Gastrocnemius medialis (tissue), 4 donors: ENCODE measurements at regions not wholly inside any gene's neighbourhood (a gene's known extent, or its start where the extent isn't known, plus 50 kb on each side); places are given as distances from the start of the nearest gene placed in this dataset.

Experiments
- ATAC-seq, 2 donors: fragments of 150-250 bp; one replicate each; pipeline ENCODE4 v1.9.1; 2016
- DNase-seq, 2 donors: peaks; one replicate each; pipeline ENCODE4 v3.0.0-alpha.2; 2019
- H3K27ac ChIP-seq, 4 donors: fragments of 200-600 bp; sonication (generic); 1 replicate in 1 of 4; 2 replicates in 3 of 4; pipeline ENCODE4 v1.5.1; 2016 to 2018; ENCODE audit warnings: mild to moderate bottlenecking in 2 of 4, moderate library complexity in 1 of 4
- H3K27me3 ChIP-seq, 3 donors: fragments of 200-600 bp; sonication (generic) in 2 of 3; 1 replicate in 1 of 3; 2 replicates in 2 of 3; pipeline versions ENCODE4 v1.5.1 to v1.6.0; 2016 to 2019; ENCODE audit warnings: mild to moderate bottlenecking in 1 of 3, moderate library complexity in 1 of 3
- H3K36me3 ChIP-seq, 2 donors: fragments of 200-600 bp; sonication (generic) in 1 of 2; one replicate each; pipeline ENCODE4 v1.5.1; 2017 to 2018
- H3K4me1 ChIP-seq, 2 donors: fragments of 200-600 bp; sonication (generic) in 1 of 2; one replicate each; pipeline ENCODE4 v1.5.1; 2016 to 2017; ENCODE audit warnings: mild to moderate bottlenecking in 2 of 2
- H3K4me3 ChIP-seq, 4 donors: fragments of 200-600 bp; sonication (generic) in 3 of 4; 1 replicate in 1 of 4; 2 replicates in 3 of 4; pipeline ENCODE4 v1.5.1; 2016 to 2019; ENCODE audit warnings: mild to moderate bottlenecking in 2 of 4
- H3K9me3 ChIP-seq, 3 donors: fragments of 200-600 bp; sonication (generic) in 2 of 3; 1 replicate in 1 of 3; 2 replicates in 2 of 3; pipeline ENCODE4 v1.5.1; 2016 to 2019
- CTCF ChIP-seq, 5 experiments: fragments of 450-650 bp in 3 of 5; fragments of 200-600 bp in 2 of 5; sonication (generic) in 2 of 5; IDR thresholded peaks in 4 of 5; conservative IDR thresholded peaks in 1 of 5; 1 replicate in 4 of 5; 2 replicates in 1 of 5; pipeline ENCODE4 v1.5.1; 2016 to 2019; ENCODE audit warnings: antibody characterized with exemption in 5 of 5, mild to moderate bottlenecking in 3 of 5, moderate library complexity in 3 of 5
- POLR2A ChIP-seq, 2 donors: fragments of 450-650 bp; IDR thresholded peaks; one replicate each; pipeline ENCODE4 v1.6.1; 2017; ENCODE audit warnings: antibody characterized with exemption in 2 of 2, mild to moderate bottlenecking in 2 of 2, moderate library complexity in 2 of 2
- in situ Hi-C, 4 donors: fragments of 200-750 bp; cut with MboI; loops; one replicate each; pipeline versions ENCODE4 v1.15.0 to v1.8.0; 2017; ENCODE audit warnings: low sequenced_read_pairs in 4 of 4
- intact Hi-C: fragments of 100-400 bp; cut with DNase I; formaldehyde crosslinking; loops from one replicate; pipeline ENCODE4 v1.15.1; 2023; ENCODE audit warnings: low total_unique reads

- ATAC-seq (no peak), DNase-seq (no peak)
Observed at GRCh38 chr17:77708936-77709335, 249.6 kb upstream of the TNRC6C start.

GRCh38 chr17:77709594-77709993 lies 248.9 kb upstream of the TNRC6C start:
- Histone ChIP-seq H3K27me3 (peaks cover 0 to 2% (median 0%) of the 10 kb centered on the region in 3 donors), H3K9me3 (peaks cover 0 to 6% (median 0%) of the 10 kb centered on the region in 3 donors), H3K36me3 (no peaks in the 10 kb centered on the region), H3K4me3 (no peak overlapping the region), H3K27ac (no peak overlapping the region), H3K4me1 (no peaks in the 10 kb centered on the region)
- in situ Hi-C loops (no loop called here), intact Hi-C loops (no loop called here)
- TF ChIP-seq POLR2A (IDR thresholded peaks at IDR 0.05) (no peak), CTCF (IDR thresholded peaks at IDR 0.05 in 4 of 5, conservative IDR thresholded peaks at IDR 0.05 in 1 of 5) (no peak)
- no peak for ATAC-seq
- no peak for DNase-seq

More at GRCh38 chr17:77708936-77709335, 249.6 kb upstream of the TNRC6C start:
- Histone ChIP-seq H3K4me1 (no peaks in the 10 kb centered on the region), H3K27me3 (peaks cover 0 to 2% (median 0%) of the 10 kb centered on the region in 3 donors), H3K4me3 (no peak overlapping the region), H3K27ac (no peak overlapping the region), H3K36me3 (no peaks in the 10 kb centered on the region), H3K9me3 (peaks cover 0 to 7% (median 0%) of the 10 kb centered on the region in 3 donors)
- no peak for TF ChIP-seq CTCF (IDR thresholded peaks at IDR 0.05 in 4 of 5, conservative IDR thresholded peaks at IDR 0.05 in 1 of 5)
- no peak for TF ChIP-seq POLR2A (IDR thresholded peaks at IDR 0.05)
- intact Hi-C loops = no loop called here
- in situ Hi-C loops = no loop called here

GRCh38 chr17:77712578-77712977 lies 245.9 kb upstream of the TNRC6C start:
- DNase-seq = no peak
- TF ChIP-seq CTCF (IDR thresholded peaks at IDR 0.05 in 4 of 5, conservative IDR thresholded peaks at IDR 0.05 in 1 of 5) = no peak
- no peak for TF ChIP-seq POLR2A (IDR thresholded peaks at IDR 0.05)

GRCh38 chr17:77716289-77716926 lies 242.1 kb upstream of the TNRC6C start:
- ATAC-seq (no peak), DNase-seq (no peak)
- Histone ChIP-seq H3K27me3 (peaks cover 0 to 2% (median 0%) of the 10 kb centered on the region in 3 donors), H3K9me3 (no peaks in the 10 kb centered on the region), H3K4me1 (no peaks in the 10 kb centered on the region), H3K27ac (no peak overlapping the region), H3K4me3 (no peak overlapping the region), H3K36me3 (no peaks in the 10 kb centered on the region)
- intact Hi-C loops = no loop called here
- in situ Hi-C loops = no loop called here
- TF ChIP-seq CTCF (IDR thresholded peaks at IDR 0.05 in 4 of 5, conservative IDR thresholded peaks at IDR 0.05 in 1 of 5) (no peak), POLR2A (IDR thresholded peaks at IDR 0.05) (no peak)

More at GRCh38 chr17:77712578-77712977, 245.9 kb upstream of the TNRC6C start:
- H3K4me1 ChIP-seq = no peaks in the 10 kb centered on the region
- no peak overlapping the region for H3K27ac ChIP-seq
- in situ Hi-C loops = no loop called here
- peaks cover 0 to 2% (median 0%) of the 10 kb centered on the region in 3 donors for H3K27me3 ChIP-seq
- H3K9me3 ChIP-seq = no peaks in the 10 kb centered on the region
- intact Hi-C loops = no loop called here
- no peak for ATAC-seq
- H3K36me3 ChIP-seq = no peaks in the 10 kb centered on the region
- H3K4me3 ChIP-seq = no peak overlapping the region
